ENCODE measurements at regions not wholly inside any gene's neighbourhood (a gene's known extent, or its start where the extent isn't known, plus 50 kb on each side); places are given as distances from the start of the nearest gene placed in this dataset.

DNA sequence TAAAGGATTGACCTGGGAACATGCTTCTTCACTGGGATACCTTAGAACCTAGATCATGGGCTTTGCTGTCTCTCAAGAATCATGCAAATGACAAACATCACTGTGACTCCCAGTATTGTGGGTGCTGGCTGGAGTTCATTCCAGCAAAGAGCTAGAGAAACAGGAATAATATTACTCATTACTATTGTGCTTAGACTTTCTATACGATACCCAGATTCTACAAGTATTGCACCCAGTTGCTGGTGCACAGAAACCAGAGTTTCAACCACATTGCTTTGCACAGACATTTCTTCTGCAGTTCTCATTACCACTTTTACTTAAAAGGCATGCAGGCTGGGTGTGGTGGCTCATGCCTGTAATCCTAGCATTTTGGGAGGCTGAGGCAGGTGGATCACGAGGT, 220.4 kb upstream of the ZNF217 start:
- H3K4me3 ChIP-seq: no peak overlapping the region
- H3K4me1 ChIP-seq: no peaks in the 10 kb centered on the region
- no peak overlapping the region for H3K27ac ChIP-seq
- no peaks in the 10 kb centered on the region for H3K27me3 ChIP-seq
- TF ChIP-seq, protein P1, sequence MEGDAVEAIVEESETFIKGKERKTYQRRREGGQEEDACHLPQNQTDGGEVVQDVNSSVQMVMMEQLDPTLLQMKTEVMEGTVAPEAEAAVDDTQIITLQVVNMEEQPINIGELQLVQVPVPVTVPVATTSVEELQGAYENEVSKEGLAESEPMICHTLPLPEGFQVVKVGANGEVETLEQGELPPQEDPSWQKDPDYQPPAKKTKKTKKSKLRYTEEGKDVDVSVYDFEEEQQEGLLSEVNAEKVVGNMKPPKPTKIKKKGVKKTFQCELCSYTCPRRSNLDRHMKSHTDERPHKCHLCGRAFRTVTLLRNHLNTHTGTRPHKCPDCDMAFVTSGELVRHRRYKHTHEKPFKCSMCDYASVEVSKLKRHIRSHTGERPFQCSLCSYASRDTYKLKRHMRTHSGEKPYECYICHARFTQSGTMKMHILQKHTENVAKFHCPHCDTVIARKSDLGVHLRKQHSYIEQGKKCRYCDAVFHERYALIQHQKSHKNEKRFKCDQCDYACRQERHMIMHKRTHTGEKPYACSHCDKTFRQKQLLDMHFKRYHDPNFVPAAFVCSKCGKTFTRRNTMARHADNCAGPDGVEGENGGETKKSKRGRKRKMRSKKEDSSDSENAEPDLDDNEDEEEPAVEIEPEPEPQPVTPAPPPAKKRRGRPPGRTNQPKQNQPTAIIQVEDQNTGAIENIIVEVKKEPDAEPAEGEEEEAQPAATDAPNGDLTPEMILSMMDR (IDR thresholded peaks at IDR 0.05): no peak
- TF ChIP-seq POLR2A (IDR thresholded peaks at IDR 0.05): no peak
- no peak for TF ChIP-seq POLR2AphosphoS5 (IDR thresholded peaks at IDR 0.05; ENCODE audit: insufficient read depth in 1 of 2, low read depth in 1 of 2)
- DNase-seq (ENCODE audit: extremely low spot score in 2 of 2): no peak
- no peaks in the 10 kb centered on the region for H3K9me3 ChIP-seq
- intact Hi-C loops (cut with DNase I): no loop called here
- H3K36me3 ChIP-seq: no peaks in the 10 kb centered on the region

DNA sequence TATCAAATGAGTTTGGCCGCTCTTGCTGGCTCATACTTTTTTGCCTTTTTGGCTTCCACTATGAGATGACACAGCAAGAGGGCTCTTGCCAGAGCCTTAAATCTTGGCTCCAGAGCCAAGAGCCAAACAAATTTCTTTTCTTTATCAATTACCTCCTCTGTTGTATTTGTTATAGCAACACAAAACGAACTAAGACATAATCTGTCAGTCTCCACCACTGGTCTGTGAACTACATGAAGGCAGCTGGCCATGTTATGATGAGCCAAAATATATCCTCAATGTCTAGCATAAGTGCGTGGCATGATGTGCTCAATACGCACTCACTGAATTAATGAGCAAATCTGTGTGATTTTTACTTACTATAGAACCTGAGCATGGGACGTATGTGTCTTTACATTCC, 220.0 kb upstream of the ZNF217 start:
- Histone ChIP-seq H3K4me3 (no peak overlapping the region), H3K9me3 (no peaks in the 10 kb centered on the region), H3K27me3 (no peaks in the 10 kb centered on the region), H3K27ac (no peak overlapping the region), H3K36me3 (no peaks in the 10 kb centered on the region), H3K4me1 (no peaks in the 10 kb centered on the region)
- no peak for DNase-seq (ENCODE audit: extremely low spot score in 2 of 2)
- intact Hi-C loops (cut with DNase I): no loop called here
- TF ChIP-seq, protein P1 (IDR thresholded peaks at IDR 0.05): no peak
- TF ChIP-seq POLR2AphosphoS5 (IDR thresholded peaks at IDR 0.05; ENCODE audit: insufficient read depth in 1 of 2, low read depth in 1 of 2) (no peak), POLR2A (IDR thresholded peaks at IDR 0.05) (no peak)

DNA sequence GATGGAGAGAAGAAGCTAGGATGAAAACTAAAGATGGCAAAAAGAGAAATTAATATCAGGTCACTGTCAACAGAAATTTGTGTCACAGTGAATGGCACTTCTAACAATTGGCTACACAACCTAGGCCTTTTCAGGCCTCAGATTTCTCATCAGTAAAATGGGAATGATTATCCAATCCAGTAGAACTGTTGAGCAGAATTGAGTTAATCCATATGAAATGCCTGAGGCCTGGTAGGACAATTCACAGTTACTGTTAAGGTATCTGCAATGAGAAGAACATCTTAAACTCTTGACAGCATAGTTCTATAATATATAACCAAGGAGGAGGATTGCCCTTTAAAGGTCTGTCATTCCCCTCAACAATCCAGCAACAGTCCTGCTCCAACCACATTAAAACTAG, 217.9 kb upstream of the ZNF217 start:
- Histone ChIP-seq H3K4me1 (no peaks in the 10 kb centered on the region), H3K27ac (no peak overlapping the region), H3K36me3 (no peaks in the 10 kb centered on the region), H3K9me3 (no peaks in the 10 kb centered on the region), H3K4me3 (no peak overlapping the region), H3K27me3 (no peaks in the 10 kb centered on the region)
- intact Hi-C loops (cut with DNase I): no loop called here
- TF ChIP-seq POLR2A (IDR thresholded peaks at IDR 0.05): no peak
- TF ChIP-seq, protein P1 (IDR thresholded peaks at IDR 0.05): no peak
- DNase-seq (ENCODE audit: extremely low spot score in 2 of 2): no peak

DNA sequence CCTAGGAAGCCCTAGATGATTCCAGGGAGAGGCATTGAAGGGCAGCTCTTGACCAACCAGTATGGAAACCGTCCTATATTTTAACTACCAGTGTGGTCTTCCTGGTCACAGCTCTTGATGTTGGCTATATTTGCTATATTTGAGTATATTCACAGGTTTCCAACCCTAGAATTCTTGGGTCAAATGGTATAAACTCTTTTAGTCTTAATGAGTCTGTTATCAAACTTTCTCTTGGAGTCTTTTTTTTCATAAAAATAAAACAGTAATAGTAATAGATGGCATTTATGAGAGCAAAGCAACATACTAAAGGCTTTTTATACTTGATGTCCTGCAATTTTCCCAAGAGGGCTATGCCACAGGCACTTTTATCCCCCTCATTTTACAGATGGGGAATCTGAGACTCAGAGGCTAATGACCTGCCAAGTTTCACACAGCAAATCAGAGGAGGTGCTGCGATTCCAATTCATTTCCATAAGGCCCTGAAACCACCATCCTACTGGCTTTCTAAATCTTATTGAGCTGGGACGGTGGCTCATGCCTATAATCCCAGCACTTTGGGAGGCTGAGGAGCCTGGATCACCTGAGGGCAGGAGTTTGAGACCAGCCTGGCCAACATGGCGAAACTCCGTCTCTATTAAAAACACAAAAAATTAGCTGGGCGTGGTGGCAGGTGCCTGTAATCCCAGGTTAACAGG, 217.2 kb upstream of the ZNF217 start:
- Histone ChIP-seq H3K9me3 (no peaks in the 10 kb centered on the region), H3K27me3 (no peaks in the 10 kb centered on the region), H3K36me3 (no peaks in the 10 kb centered on the region), H3K27ac (no peak overlapping the region), H3K4me3 (no peak overlapping the region), H3K4me1 (no peaks in the 10 kb centered on the region)
- intact Hi-C loops (cut with DNase I): no loop called here
- TF ChIP-seq POLR2AphosphoS5 (IDR thresholded peaks at IDR 0.05; ENCODE audit: insufficient read depth in 1 of 2, low read depth in 1 of 2) (no peak), POLR2A (IDR thresholded peaks at IDR 0.05) (no peak)
- TF ChIP-seq, protein P1 (IDR thresholded peaks at IDR 0.05): no peak
- DNase-seq (ENCODE audit: extremely low spot score in 2 of 2): no peak

DNA sequence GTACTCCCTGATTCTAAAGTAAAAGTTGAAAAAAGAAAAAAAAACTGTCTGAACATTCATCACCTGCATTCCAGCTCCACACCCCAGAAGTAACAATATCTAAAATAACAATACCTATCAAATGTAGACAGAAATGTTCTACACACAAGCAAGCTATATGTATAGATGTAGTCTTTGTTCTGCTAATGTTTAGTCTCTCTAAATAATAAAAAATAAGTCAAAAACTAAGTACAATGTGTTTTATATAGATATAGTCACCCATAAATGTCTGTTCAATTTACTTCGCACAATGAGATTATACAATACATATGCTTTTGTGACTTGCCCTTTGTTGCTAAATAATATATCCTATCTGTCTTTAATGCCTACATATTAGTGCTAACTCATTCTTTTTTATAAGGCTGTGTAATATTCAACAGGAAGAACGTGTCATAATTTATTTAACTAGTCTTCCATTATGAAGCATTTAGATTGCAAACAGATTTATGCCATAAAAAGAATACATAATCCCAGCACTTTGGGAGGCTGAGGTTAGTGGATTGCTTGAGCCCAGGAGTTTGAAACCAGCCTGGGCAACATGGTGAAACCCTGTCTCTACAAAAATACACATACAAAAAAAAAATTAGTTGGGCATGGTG, 216.2 kb upstream of the ZNF217 start:
- Histone ChIP-seq H3K27me3 (no peaks in the 10 kb centered on the region), H3K9me3 (no peaks in the 10 kb centered on the region), H3K4me3 (no peak overlapping the region), H3K36me3 (no peaks in the 10 kb centered on the region), H3K4me1 (peaks cover 4% of the 10 kb centered on the region), H3K27ac (no peak overlapping the region)
- TF ChIP-seq, protein P1 (IDR thresholded peaks at IDR 0.05): no peak
- no peak for TF ChIP-seq POLR2AphosphoS5 (IDR thresholded peaks at IDR 0.05; ENCODE audit: insufficient read depth in 1 of 2, low read depth in 1 of 2)
- no peak for TF ChIP-seq POLR2A (IDR thresholded peaks at IDR 0.05)
- intact Hi-C loops (cut with DNase I): no loop called here
- DNase-seq (ENCODE audit: extremely low spot score in 2 of 2): no peak

Data from vagina (tissue), 2 donors.